Neuronal stem cell (in vitro differentiated cells): ENCODE measurements at regions not wholly inside any gene's neighbourhood (a gene's known extent, or its start where the extent isn't known, plus 50 kb on each side); places are given as distances from the start of the nearest gene placed in this dataset.

ENCODE experiments used
- DNase-seq: peaks from one replicate; pipeline ENCODE4 v3.0.0-alpha.2; 2013; ENCODE audit warnings: low spot score
- H2AFZ ChIP-seq: one replicate; pipeline ENCODE4 v1.6.1; 2013; ENCODE audit warnings: mild to moderate bottlenecking, low read length, inconsistent platforms
- H2AK5ac ChIP-seq: 2 replicates; pipeline ENCODE4 v1.6.1; 2013; ENCODE audit warnings: low read depth, mild to moderate bottlenecking, inconsistent platforms, low read length, moderate library complexity, mixed read lengths
- H2BK120ac ChIP-seq: 2 replicates; pipeline ENCODE4 v1.6.1; 2013; ENCODE audit warnings: low read depth, mild to moderate bottlenecking, inconsistent platforms, low read length, moderate library complexity, mixed read lengths
- H2BK12ac ChIP-seq: one replicate; pipeline ENCODE4 v1.6.1; 2013; ENCODE audit warnings: low read length, inconsistent platforms
- H2BK15ac ChIP-seq: 2 replicates; pipeline ENCODE4 v1.6.1; 2013; ENCODE audit warnings: mild to moderate bottlenecking, low read length, inconsistent platforms, mixed read lengths
- H2BK5ac ChIP-seq: one replicate; pipeline ENCODE4 v1.6.1; 2013; ENCODE audit warnings: inconsistent platforms, mild to moderate bottlenecking, low read length, moderate library complexity
- H3K14ac ChIP-seq: one replicate; pipeline ENCODE4 v1.6.1; 2013; ENCODE audit warnings: low read length, inconsistent platforms
- H3K18ac ChIP-seq: 2 replicates; pipeline ENCODE4 v1.6.1; 2013; ENCODE audit warnings: low read length, inconsistent platforms
- H3K23ac ChIP-seq: 2 replicates; pipeline ENCODE4 v1.6.1; 2013; ENCODE audit warnings: low read depth, mild to moderate bottlenecking, mixed read lengths, low read length, inconsistent platforms; ENCODE audit not compliant: poor library complexity
- H3K27ac ChIP-seq: replicated peaks from 3 replicates; pipeline ENCODE4 v1.5.1; 2013; ENCODE audit warnings: low read length, inconsistent platforms
- H3K27me3 ChIP-seq, 3 experiments: 2 replicates each; pipeline ENCODE4 v1.6.1; 2013; ENCODE audit warnings: low read length in 3 of 3, mild to moderate bottlenecking in 2 of 3, inconsistent platforms in 1 of 3, low read depth in 1 of 3, mixed read lengths in 1 of 3, moderate library complexity in 1 of 3; ENCODE audit not compliant: control insufficient read depth in 3 of 3, insufficient read depth in 3 of 3
- H3K36me3 ChIP-seq, 2 donors: replicated peaks in 1 of 2; 2 replicates each; pipeline ENCODE4 v1.6.1; 2013; ENCODE audit warnings: low read length in 2 of 2; ENCODE audit not compliant: control insufficient read depth in 2 of 2, insufficient read depth in 2 of 2
- H3K4ac ChIP-seq: 2 replicates; pipeline ENCODE4 v1.6.1; 2013; ENCODE audit warnings: inconsistent platforms, mild to moderate bottlenecking, low read length, moderate library complexity
- H3K4me1 ChIP-seq, 2 donors: 1 replicate in 1 of 2; 2 replicates in 1 of 2; pipeline ENCODE4 v1.6.1; 2013; ENCODE audit warnings: low read length in 2 of 2, low read depth in 1 of 2; ENCODE audit not compliant: control insufficient read depth in 2 of 2, insufficient read depth in 1 of 2
- H3K4me2 ChIP-seq: one replicate; pipeline ENCODE4 v1.6.1; 2013; ENCODE audit warnings: mild to moderate bottlenecking, low read length, inconsistent platforms; ENCODE audit not compliant: insufficient read depth, poor library complexity, severe bottlenecking
- H3K4me3 ChIP-seq, 2 donors: 2 replicates each; pipeline ENCODE4 v1.5.1; 2013; ENCODE audit warnings: low read length in 2 of 2, mild to moderate bottlenecking in 2 of 2, inconsistent platforms in 1 of 2, moderate library complexity in 1 of 2
- H3K79me1 ChIP-seq: one replicate; pipeline ENCODE4 v1.6.1; 2013; ENCODE audit warnings: low read depth, mild to moderate bottlenecking, inconsistent platforms, low read length, moderate library complexity
- H3K9ac ChIP-seq: one replicate; pipeline ENCODE4 v1.6.1; 2013; ENCODE audit warnings: mild to moderate bottlenecking, low read depth, low read length, inconsistent platforms; ENCODE audit not compliant: poor library complexity
- H3K9me3 ChIP-seq, 2 donors: replicated peaks in 1 of 2; 2 replicates each; pipeline versions ENCODE3 to v1.6.1; 2013; ENCODE audit warnings: low read length in 2 of 2, mild to moderate bottlenecking in 2 of 2, inconsistent platforms in 1 of 2, low read depth in 1 of 2, mixed read lengths in 1 of 2, moderate library complexity in 1 of 2; ENCODE audit not compliant: control insufficient read depth in 2 of 2, insufficient read depth in 1 of 2
- H4K8ac ChIP-seq: one replicate; pipeline ENCODE4 v1.6.1; 2013; ENCODE audit warnings: low read depth, mild to moderate bottlenecking, inconsistent platforms, low read length, moderate library complexity
- H4K91ac ChIP-seq: one replicate; pipeline ENCODE4 v1.6.1; 2013; ENCODE audit warnings: low read length, low read depth, mild to moderate bottlenecking, inconsistent platforms; ENCODE audit not compliant: poor library complexity
- WGBS, 2 donors: extraction: QIAGEN DNeasy Blood & Tissue Kit; methylation state at CpG; one replicate each; pipeline ENCODE4 v1.1.7; 2013; ENCODE audit warnings: missing lambda C conversion rate in 2 of 2, mixed read lengths in 1 of 2; ENCODE audit not compliant: insufficient read length in 2 of 2, insufficient replicate concordance in 1 of 2; ENCODE audit errors: extremely low coverage in 2 of 2; 5-methylcytosine and 5-hydroxymethylcytosine counted together

DNA sequence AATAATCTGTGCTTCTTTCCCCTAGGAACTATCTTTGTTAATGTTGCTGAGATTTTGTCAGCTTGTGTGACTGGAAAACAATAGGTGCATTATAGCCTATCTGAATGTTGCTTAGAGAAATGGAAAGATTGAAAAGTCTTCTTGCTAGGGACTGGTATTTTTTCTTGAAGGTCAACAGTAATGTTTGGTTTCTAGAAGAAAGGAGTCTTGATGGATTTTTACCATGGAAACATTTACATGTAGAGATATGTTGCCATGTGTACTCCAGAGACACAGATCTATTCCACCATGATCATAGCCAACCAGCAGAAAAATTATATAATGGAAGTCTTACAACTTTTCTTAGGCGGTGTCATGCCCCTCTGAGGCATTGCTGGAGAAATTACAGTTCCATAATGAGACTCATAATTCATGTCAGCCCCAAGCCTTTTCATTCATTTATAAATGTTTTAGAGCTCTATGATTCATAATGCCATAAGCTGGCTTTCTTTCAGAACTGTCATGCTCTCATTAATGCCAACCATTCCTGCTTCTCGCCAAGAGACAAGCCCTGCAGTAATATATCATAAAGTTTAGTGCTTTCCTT is 175.1 kb upstream of the PTPRZ1 start:
- Histone ChIP-seq H4K91ac (no peak overlapping the region), H3K79me1 (no peaks in the 10 kb centered on the region), H3K4ac (no peak overlapping the region), H3K14ac (no peak overlapping the region), H2BK120ac (no peak overlapping the region), H3K27me3 (no peaks in the 10 kb centered on the region), H3K36me3 (no peaks in the 10 kb centered on the region), H2BK12ac (no peak overlapping the region), H2AK5ac (no peak overlapping the region), H3K23ac (no peak overlapping the region), H3K9me3 (no peaks in the 10 kb centered on the region), H3K4me3 (no peak overlapping the region), H4K8ac (no peak overlapping the region), H3K4me2 (no peak overlapping the region), H3K4me1 (no peaks in the 10 kb centered on the region), H3K9ac (no peak overlapping the region), H3K18ac (no peak overlapping the region), H2BK15ac (no peak overlapping the region), H2BK5ac (no peak overlapping the region), H2AFZ (no peak overlapping the region), H3K27ac (no peak overlapping the region)
- no CpG with 5 or more reads among the region's 2 CpGs for WGBS, 2 donors
- no peak for DNase-seq

DNA sequence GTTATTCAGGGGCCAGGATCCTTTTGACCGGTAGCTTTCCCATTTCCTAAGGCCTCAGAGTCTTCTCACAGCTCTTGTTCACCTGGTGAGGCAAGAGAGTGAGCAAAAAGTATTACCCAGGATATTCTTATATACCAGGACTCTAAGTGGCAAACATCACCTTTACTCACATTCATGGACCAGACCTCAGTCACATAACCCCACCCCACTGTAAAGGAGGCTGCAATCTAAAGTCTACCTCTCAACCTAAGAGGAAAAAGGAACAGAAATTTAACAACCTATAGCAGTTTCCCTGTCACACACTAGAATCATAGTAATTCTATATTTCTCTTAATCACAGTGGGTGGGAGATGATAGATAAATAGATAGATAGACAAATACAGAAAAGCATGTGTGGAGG is 176.0 kb upstream of the PTPRZ1 start:
- Histone ChIP-seq H3K4me3 (no peak overlapping the region), H2AFZ (no peak overlapping the region), H2BK120ac (no peak overlapping the region), H3K79me1 (no peaks in the 10 kb centered on the region), H3K14ac (no peak overlapping the region), H3K4ac (no peak overlapping the region), H3K18ac (no peak overlapping the region), H3K4me1 (no peaks in the 10 kb centered on the region), H3K36me3 (no peaks in the 10 kb centered on the region), H3K9ac (no peak overlapping the region), H3K27ac (no peak overlapping the region), H2BK5ac (no peak overlapping the region), H2AK5ac (no peak overlapping the region), H3K9me3 (no peaks in the 10 kb centered on the region), H3K23ac (no peak overlapping the region), H3K27me3 (no peaks in the 10 kb centered on the region), H3K4me2 (no peak overlapping the region), H2BK12ac (no peak overlapping the region), H4K91ac (no peak overlapping the region), H2BK15ac (no peak overlapping the region), H4K8ac (no peak overlapping the region)
- no CpG with 5 or more reads among the region's 1 CpG for WGBS, 2 donors
- no peak for DNase-seq

DNA sequence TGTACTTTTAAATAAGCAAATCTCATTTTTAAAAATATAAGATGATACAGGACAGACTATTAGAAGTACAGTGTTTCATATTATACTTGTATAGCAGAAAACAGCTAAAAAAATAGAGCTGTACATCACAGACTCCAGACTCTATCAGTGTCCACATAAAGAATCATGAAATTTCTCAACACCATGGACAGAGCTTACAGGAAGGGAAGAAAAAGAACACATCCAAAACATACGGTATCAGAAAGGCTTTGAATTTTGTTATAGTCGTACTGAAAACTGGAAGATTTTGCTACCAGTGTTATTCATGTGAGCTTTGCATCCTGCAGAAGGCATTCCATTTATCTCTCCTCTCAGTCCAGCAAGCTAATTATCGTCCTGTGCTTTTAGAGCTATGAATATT is 183.2 kb upstream of the PTPRZ1 start:
- Histone ChIP-seq H2AFZ (no peak overlapping the region), H3K4me3 (no peak overlapping the region), H3K14ac (no peak overlapping the region), H4K91ac (no peak overlapping the region), H3K9me3 (peaks cover 0 to 3% of the 10 kb centered on the region in 2 donors), H3K36me3 (no peaks in the 10 kb centered on the region), H3K23ac (no peak overlapping the region), H3K79me1 (no peaks in the 10 kb centered on the region), H2BK12ac (no peak overlapping the region), H3K4me1 (no peaks in the 10 kb centered on the region), H3K4ac (no peak overlapping the region), H3K9ac (no peak overlapping the region), H3K27me3 (no peaks in the 10 kb centered on the region), H2BK15ac (no peak overlapping the region), H3K4me2 (no peak overlapping the region), H2BK120ac (no peak overlapping the region), H3K27ac (no peak overlapping the region), H4K8ac (no peak overlapping the region), H2BK5ac (no peak overlapping the region), H2AK5ac (no peak overlapping the region), H3K18ac (no peak overlapping the region)
- WGBS, 2 donors: no CpG with 5 or more reads among the region's 3 CpGs
- DNase-seq: no peak

DNA sequence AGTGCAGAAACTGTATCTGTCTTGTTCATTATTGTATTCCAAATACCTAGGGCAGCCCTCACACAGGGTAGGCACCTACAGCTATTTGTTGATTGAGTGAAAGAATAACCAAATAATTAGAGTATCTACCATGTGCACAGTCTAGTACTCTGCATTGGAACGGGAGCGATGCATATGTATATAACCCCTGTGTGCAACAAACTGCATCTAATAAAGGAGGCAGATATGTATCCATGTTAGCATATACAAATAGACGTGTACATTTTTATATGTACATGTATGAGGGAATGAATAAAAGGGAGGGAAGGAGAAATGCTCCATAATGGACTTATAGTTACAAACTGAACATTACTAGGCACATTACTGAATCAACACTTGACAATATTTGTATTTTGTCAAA is 191.3 kb upstream of the PTPRZ1 start:
- Histone ChIP-seq H2AK5ac (no peak overlapping the region), H4K91ac (no peak overlapping the region), H3K14ac (no peak overlapping the region), H3K27ac (no peak overlapping the region), H3K4ac (no peak overlapping the region), H3K18ac (no peak overlapping the region), H3K9me3 (no peaks in the 10 kb centered on the region), H3K9ac (no peak overlapping the region), H3K79me1 (no peaks in the 10 kb centered on the region), H2BK15ac (no peak overlapping the region), H4K8ac (no peak overlapping the region), H3K36me3 (no peaks in the 10 kb centered on the region), H2BK5ac (no peak overlapping the region), H3K4me2 (no peak overlapping the region), H2AFZ (no peak overlapping the region), H3K4me3 (no peak overlapping the region), H3K23ac (no peak overlapping the region), H2BK120ac (no peak overlapping the region), H3K4me1 (peaks cover 0 to 4% of the 10 kb centered on the region in 2 donors), H2BK12ac (no peak overlapping the region), H3K27me3 (no peaks in the 10 kb centered on the region)
- DNase-seq: no peak
- no CpG with 5 or more reads among the region's 3 CpGs for WGBS, 2 donors
